Type B pancreatic cell (in vitro differentiated cells): ENCODE measurements at regions not wholly inside any gene's neighbourhood (a gene's known extent, or its start where the extent isn't known, plus 50 kb on each side); places are given as distances from the start of the nearest gene placed in this dataset.

Experiments
- DNase-seq: peaks from one replicate; pipeline ENCODE4 v3.0.0; 2021; ENCODE audit warnings: mixed read lengths; ENCODE audit not compliant: unreplicated experiment; ENCODE audit errors: extremely low spot score
- H3K27ac Mint-ChIP-seq: 2 replicates; pipeline ENCODE4 v1.8.0; 2021; ENCODE audit warnings: mild to moderate bottlenecking, mixed read lengths
- H3K27me3 Mint-ChIP-seq: 2 replicates; pipeline ENCODE4 v1.8.0; 2021; ENCODE audit warnings: mixed read lengths
- H3K36me3 Mint-ChIP-seq: 2 replicates; pipeline ENCODE4 v1.8.0; 2021; ENCODE audit warnings: mixed read lengths
- H3K4me1 Mint-ChIP-seq: one replicate; pipeline ENCODE4 v1.8.0; 2021; ENCODE audit warnings: mixed read lengths; ENCODE audit not compliant: unreplicated experiment
- H3K4me3 Mint-ChIP-seq: 2 replicates; pipeline ENCODE4 v1.8.0; 2021; ENCODE audit warnings: mild to moderate bottlenecking, mixed read lengths
- H3K9me3 Mint-ChIP-seq: 2 replicates; pipeline ENCODE4 v1.8.0; 2021; ENCODE audit warnings: mixed read lengths
- CTCF ChIP-seq: fragments of 200-600 bp; sonication (generic); conservative IDR thresholded peaks from 2 replicates; pipeline ENCODE4 v1.5.0; 2021; ENCODE audit warnings: antibody characterized with exemption, mild to moderate bottlenecking

- Mint-ChIP-seq H3K9me3 (no peaks in the 10 kb centered on the region), H3K27ac (no peak overlapping the region), H3K36me3 (no peaks in the 10 kb centered on the region), H3K4me1 (peaks cover 7% of the 10 kb centered on the region), H3K27me3 (no peaks in the 10 kb centered on the region), H3K4me3 (no peak overlapping the region)
- no peak for TF ChIP-seq CTCF
- DNase-seq, result no peak
These were observed 343.4 kb downstream of the CDC5L start for GRCh38 chr6:44730771-44731391.

- peaks cover 7% of the 10 kb centered on the region for H3K4me1 Mint-ChIP-seq
- no peak overlapping the region for H3K27ac Mint-ChIP-seq
- TF ChIP-seq CTCF, result no peak
- no peaks in the 10 kb centered on the region for H3K9me3 Mint-ChIP-seq
- H3K4me3 Mint-ChIP-seq, result no peak overlapping the region
- H3K27me3 Mint-ChIP-seq, result no peaks in the 10 kb centered on the region
- DNase-seq, result no peak
- H3K36me3 Mint-ChIP-seq, result no peaks in the 10 kb centered on the region
These were observed 344.1 kb downstream of the CDC5L start for GRCh38 chr6:44731485-44732095.

- no peak for TF ChIP-seq CTCF
- Mint-ChIP-seq H3K4me1 (peaks cover 7% of the 10 kb centered on the region), H3K27me3 (no peaks in the 10 kb centered on the region), H3K9me3 (no peaks in the 10 kb centered on the region), H3K4me3 (no peak overlapping the region), H3K27ac (no peak overlapping the region), H3K36me3 (no peaks in the 10 kb centered on the region)
- DNase-seq, result no peak
These were observed 344.7 kb downstream of the CDC5L start for GRCh38 chr6:44732243-44732642.

GRCh38 chr6:44733126-44733525 lies 345.6 kb downstream of the CDC5L start:
- H3K4me3 Mint-ChIP-seq, result no peak overlapping the region
- no peaks in the 10 kb centered on the region for H3K36me3 Mint-ChIP-seq
- H3K9me3 Mint-ChIP-seq, result no peaks in the 10 kb centered on the region
- no peak for TF ChIP-seq CTCF
- no peak overlapping the region for H3K27ac Mint-ChIP-seq
- no peaks in the 10 kb centered on the region for H3K27me3 Mint-ChIP-seq
- H3K4me1 Mint-ChIP-seq, result peaks cover 13% of the 10 kb centered on the region
- DNase-seq, result no peak

GRCh38 chr6:44733868-44734267 lies 346.4 kb downstream of the CDC5L start:
- H3K4me1 Mint-ChIP-seq, result peaks cover 20% of the 10 kb centered on the region
- H3K27ac Mint-ChIP-seq, result no peak overlapping the region
- TF ChIP-seq CTCF, result no peak
- no peaks in the 10 kb centered on the region for H3K36me3 Mint-ChIP-seq
- peaks cover 4% of the 10 kb centered on the region for H3K9me3 Mint-ChIP-seq
- DNase-seq, result no peak
- no peak overlapping the region for H3K4me3 Mint-ChIP-seq
- H3K27me3 Mint-ChIP-seq, result peaks cover 3% of the 10 kb centered on the region
